NT2/D1 (cell line): ENCODE measurements at regions not wholly inside any gene's neighbourhood (a gene's known extent, or its start where the extent isn't known, plus 50 kb on each side); places are given as distances from the start of the nearest gene placed in this dataset.

Source experiments
- DNase-seq: peaks from one replicate; pipeline ENCODE4 v3.0.0-alpha.2; 2011; ENCODE audit warnings: low read depth, low spot score
- H3K27me3 ChIP-seq: 2 replicates; pipeline ENCODE4 v1.6.0; 2011; ENCODE audit warnings: mild to moderate bottlenecking; ENCODE audit not compliant: insufficient read length, insufficient read depth
- H3K36me3 ChIP-seq: 2 replicates; pipeline ENCODE4 v1.6.1; 2011; ENCODE audit warnings: mild to moderate bottlenecking, low read length, mixed read lengths; ENCODE audit not compliant: insufficient read depth, insufficient read length
- H3K4me1 ChIP-seq: 2 replicates; pipeline ENCODE4 v1.5.1; 2011; ENCODE audit not compliant: insufficient read depth, insufficient read length
- H3K4me3 ChIP-seq: 2 replicates; pipeline ENCODE4 v1.5.1; 2011; ENCODE audit warnings: low read depth; ENCODE audit not compliant: insufficient read length
- H3K9ac ChIP-seq: 2 replicates; pipeline ENCODE4 v1.6.0; 2011; ENCODE audit warnings: low read depth; ENCODE audit not compliant: insufficient read length
- H3K9me3 ChIP-seq: 2 replicates; pipeline ENCODE4 v1.5.1; 2011; ENCODE audit warnings: mild to moderate bottlenecking, low read length; ENCODE audit not compliant: insufficient read depth
- SUZ12 ChIP-seq: IDR thresholded peaks from 2 replicates; pipeline ENCODE4 v1.6.1; 2011; ENCODE audit not compliant: insufficient read length, insufficient read depth; ENCODE audit errors: extremely low read depth
- YY1 ChIP-seq: IDR thresholded peaks from 2 replicates; pipeline ENCODE4 v1.6.1; 2011; ENCODE audit not compliant: insufficient read length, insufficient read depth
- ZNF274 ChIP-seq: IDR thresholded peaks from 2 replicates; pipeline ENCODE4 v1.6.1; 2011; ENCODE audit warnings: mild to moderate bottlenecking, low read depth, low read length

- no peak for DNase-seq
- no peaks in the 10 kb centered on the region for H3K4me1 ChIP-seq
- H3K4me3 ChIP-seq = no peak overlapping the region
- no peaks in the 10 kb centered on the region for H3K27me3 ChIP-seq
- H3K36me3 ChIP-seq = no peaks in the 10 kb centered on the region
- no peak overlapping the region for H3K9ac ChIP-seq
- no peak for TF ChIP-seq SUZ12
- TF ChIP-seq YY1 = no peak
- no peak for TF ChIP-seq ZNF274
- no peaks in the 10 kb centered on the region for H3K9me3 ChIP-seq
Observed at GRCh38 chr12:74619084-74619483, 81.4 kb downstream of the ATXN7L3B start.

- Histone ChIP-seq H3K27me3 (no peaks in the 10 kb centered on the region), H3K4me1 (no peaks in the 10 kb centered on the region), H3K36me3 (no peaks in the 10 kb centered on the region), H3K9ac (no peak overlapping the region), H3K4me3 (no peak overlapping the region), H3K9me3 (no peaks in the 10 kb centered on the region)
- TF ChIP-seq YY1 (no peak), ZNF274 (no peak), SUZ12 (no peak)
- DNase-seq = no peak
Observed at GRCh38 chr12:74619884-74620283, 82.2 kb downstream of the ATXN7L3B start.

- TF ChIP-seq ZNF274 (no peak), YY1 (no peak), SUZ12 (no peak)
- no peak for DNase-seq
- H3K27me3 ChIP-seq = no peaks in the 10 kb centered on the region
- no peak overlapping the region for H3K4me3 ChIP-seq
- H3K9me3 ChIP-seq = no peaks in the 10 kb centered on the region
- no peak overlapping the region for H3K9ac ChIP-seq
- no peaks in the 10 kb centered on the region for H3K36me3 ChIP-seq
- H3K4me1 ChIP-seq = no peaks in the 10 kb centered on the region
Observed at GRCh38 chr12:74620921-74621320, 83.3 kb downstream of the ATXN7L3B start.

- H3K36me3 ChIP-seq = no peaks in the 10 kb centered on the region
- H3K27me3 ChIP-seq = no peaks in the 10 kb centered on the region
- TF ChIP-seq ZNF274 (no peak), SUZ12 (no peak), YY1 (no peak)
- no peak for DNase-seq
- H3K9ac ChIP-seq = no peak overlapping the region
- no peak overlapping the region for H3K4me3 ChIP-seq
- H3K4me1 ChIP-seq = no peaks in the 10 kb centered on the region
- no peaks in the 10 kb centered on the region for H3K9me3 ChIP-seq
Observed at GRCh38 chr12:74624201-74624600, 86.6 kb downstream of the ATXN7L3B start.

- H3K27me3 ChIP-seq = no peaks in the 10 kb centered on the region
- no peak for TF ChIP-seq ZNF274
- TF ChIP-seq SUZ12 = no peak
- no peak for TF ChIP-seq YY1
- H3K4me1 ChIP-seq = no peaks in the 10 kb centered on the region
- no peaks in the 10 kb centered on the region for H3K36me3 ChIP-seq
- no peak overlapping the region for H3K9ac ChIP-seq
- no peak for DNase-seq
- no peak overlapping the region for H3K4me3 ChIP-seq
- no peaks in the 10 kb centered on the region for H3K9me3 ChIP-seq
Observed at GRCh38 chr12:74626397-74626796, 88.8 kb downstream of the ATXN7L3B start.

- Histone ChIP-seq H3K36me3 (no peaks in the 10 kb centered on the region), H3K4me3 (no peak overlapping the region), H3K27me3 (no peaks in the 10 kb centered on the region), H3K9ac (no peak overlapping the region), H3K9me3 (no peaks in the 10 kb centered on the region), H3K4me1 (no peaks in the 10 kb centered on the region)
- no peak for DNase-seq
- TF ChIP-seq YY1 = no peak
- no peak for TF ChIP-seq ZNF274
- TF ChIP-seq SUZ12 = no peak
Observed at GRCh38 chr12:74641262-74641661, 103.6 kb downstream of the ATXN7L3B start.

GRCh38 chr12:74641694-74642093 is 104.1 kb downstream of the ATXN7L3B start:
- no peaks in the 10 kb centered on the region for H3K4me1 ChIP-seq
- H3K9me3 ChIP-seq = no peaks in the 10 kb centered on the region
- TF ChIP-seq YY1 (no peak), ZNF274 (no peak), SUZ12 (no peak)
- no peak overlapping the region for H3K4me3 ChIP-seq
- H3K27me3 ChIP-seq = no peaks in the 10 kb centered on the region
- H3K9ac ChIP-seq = no peak overlapping the region
- DNase-seq = no peak
- H3K36me3 ChIP-seq = no peaks in the 10 kb centered on the region

- no peak for TF ChIP-seq ZNF274
- TF ChIP-seq YY1 = no peak
- TF ChIP-seq SUZ12 = no peak
- Histone ChIP-seq H3K9ac (no peak overlapping the region), H3K36me3 (no peaks in the 10 kb centered on the region), H3K4me3 (no peak overlapping the region), H3K27me3 (no peaks in the 10 kb centered on the region), H3K9me3 (no peaks in the 10 kb centered on the region), H3K4me1 (no peaks in the 10 kb centered on the region)
- DNase-seq = no peak
Observed at GRCh38 chr12:74644681-74645080, 107.0 kb downstream of the ATXN7L3B start.
